MCF 10A (cell line): ENCODE measurements at regions not wholly inside any gene's neighbourhood (a gene's known extent, or its start where the extent isn't known, plus 50 kb on each side); places are given as distances from the start of the nearest gene placed in this dataset.

Experiments used
- BruUV-seq: library from RNA; stranded (reverse); fragments of 400-500 nt; replicated peaks from 2 replicates; lab custom pipeline; 2021; lab: Mats Ljungman, UMichigan
- CTCF ChIA-PET: fragments of 300-600 bp; sonication (Branson Sonifier 250); formaldehyde crosslinking; extraction: SDS; loops from one replicate; lab custom pipeline; 2021; ENCODE audit warnings: antibody characterized with exemption, inconsistent platforms; lab: Yijun Ruan, JAX
- POLR2A ChIA-PET: fragments of 300-600, 350-650 bp; sonication (Branson Sonifier 250); formaldehyde crosslinking; extraction: SDS; loops from one replicate; lab custom pipeline; 2020; ENCODE audit warnings: antibody characterized with exemption, inconsistent platforms; lab: Yijun Ruan, JAX
- DNase-seq: peaks from one replicate; pipeline ENCODE4 v3.0.0-alpha.2; 2018; ENCODE audit not compliant: unreplicated experiment
- H3K27ac Mint-ChIP-seq: one replicate; pipeline ENCODE4 v1.8.0; 2022; ENCODE audit warnings: mild to moderate bottlenecking, low read depth, mixed read lengths; ENCODE audit not compliant: unreplicated experiment
- H3K27me3 Mint-ChIP-seq: one replicate; pipeline ENCODE4 v1.8.0; 2022; ENCODE audit warnings: mixed read lengths; ENCODE audit not compliant: insufficient read depth, unreplicated experiment
- H3K36me3 Mint-ChIP-seq: one replicate; pipeline ENCODE4 v1.8.0; 2022; ENCODE audit warnings: mild to moderate bottlenecking, moderate library complexity, mixed read lengths; ENCODE audit not compliant: insufficient read depth, unreplicated experiment
- H3K4me1 Mint-ChIP-seq: one replicate; pipeline ENCODE4 v1.8.0; 2022; ENCODE audit warnings: mixed read lengths; ENCODE audit not compliant: insufficient read depth, unreplicated experiment
- H3K4me3 Mint-ChIP-seq: one replicate; pipeline ENCODE4 v1.8.0; 2022; ENCODE audit warnings: mild to moderate bottlenecking, moderate library complexity, mixed read lengths; ENCODE audit not compliant: unreplicated experiment
- H3K9me3 Mint-ChIP-seq: one replicate; pipeline ENCODE4 v1.8.0; 2022; ENCODE audit warnings: mixed read lengths; ENCODE audit not compliant: unreplicated experiment
- CTCF ChIP-seq: fragments of 200-600 bp; IDR thresholded peaks from one replicate; pipeline ENCODE4 v1.8.0; 2022; ENCODE audit warnings: antibody characterized with exemption, mild to moderate bottlenecking; ENCODE audit not compliant: unreplicated experiment
- intact Hi-C: fragments of 100-400 bp; cut with micrococcal nuclease; formaldehyde crosslinking; loops from 2 replicates; pipeline ENCODE4 v1.14.1; 2022

DNA sequence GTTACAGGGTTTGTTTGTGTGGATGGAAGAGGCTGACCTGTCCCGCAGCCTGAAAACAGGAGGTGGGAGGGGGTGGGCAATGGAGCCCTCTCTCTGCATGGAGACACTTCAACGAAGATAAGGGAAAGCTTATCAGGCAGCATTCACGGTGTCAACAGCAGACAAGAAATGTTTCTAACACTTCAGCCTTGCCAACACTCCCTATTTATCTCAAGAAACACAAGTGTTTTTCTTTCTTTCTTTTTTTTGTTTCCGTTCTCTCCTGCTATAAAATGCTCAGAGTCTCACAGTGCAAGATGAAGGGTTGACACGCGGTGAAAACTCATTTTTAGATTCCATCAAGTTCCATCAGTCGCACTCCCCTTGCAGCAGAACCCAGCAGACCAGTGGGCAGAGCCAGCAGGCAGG, 594.4 kb downstream of the MATN1 start:
- intact Hi-C loops = no loop called here
- BruUV-seq = no TSS peak
- Mint-ChIP-seq H3K4me3 (no peak overlapping the region), H3K36me3 (no peaks in the 10 kb centered on the region), H3K27ac (no peak overlapping the region), H3K4me1 (no peaks in the 10 kb centered on the region), H3K9me3 (no peaks in the 10 kb centered on the region), H3K27me3 (peaks cover 24% of the 10 kb centered on the region)
- CTCF ChIA-PET = no interaction called here
- POLR2A ChIA-PET = no interaction called here
- no peak for TF ChIP-seq CTCF
- DNase-seq = no peak

DNA sequence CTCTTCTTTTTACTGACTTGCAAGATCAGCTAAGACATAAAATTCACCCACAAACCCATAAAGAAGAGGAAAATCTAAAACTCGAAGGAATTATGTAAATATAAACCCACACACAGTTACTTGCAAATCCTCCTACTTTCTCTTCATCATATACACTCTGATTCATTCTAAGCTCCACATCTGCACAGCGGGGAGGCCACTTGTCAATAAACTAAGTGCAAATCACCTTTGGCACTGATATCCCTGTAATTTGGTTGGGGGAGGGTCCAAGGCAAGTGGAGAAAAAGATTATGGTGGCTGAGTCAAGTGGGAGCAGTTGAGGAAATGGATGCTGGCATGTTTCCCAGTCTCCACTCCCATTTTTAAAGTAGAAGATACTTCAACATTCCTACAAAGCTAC, 596.5 kb downstream of the MATN1 start:
- no peaks in the 10 kb centered on the region for H3K9me3 Mint-ChIP-seq
- DNase-seq = no peak
- H3K27me3 Mint-ChIP-seq = peaks cover 12% of the 10 kb centered on the region
- BruUV-seq = no TSS peak
- H3K27ac Mint-ChIP-seq = no peak overlapping the region
- no peak overlapping the region for H3K4me3 Mint-ChIP-seq
- POLR2A ChIA-PET = no interaction called here
- no peaks in the 10 kb centered on the region for H3K4me1 Mint-ChIP-seq
- intact Hi-C loops = no loop called here
- no peak for TF ChIP-seq CTCF
- no peaks in the 10 kb centered on the region for H3K36me3 Mint-ChIP-seq
- CTCF ChIA-PET = no interaction called here

- no peak for TF ChIP-seq CTCF
- Mint-ChIP-seq H3K9me3 (no peaks in the 10 kb centered on the region), H3K4me3 (no peak overlapping the region), H3K4me1 (no peaks in the 10 kb centered on the region), H3K27ac (no peak overlapping the region), H3K36me3 (no peaks in the 10 kb centered on the region), H3K27me3 (peaks cover 12% of the 10 kb centered on the region)
- POLR2A ChIA-PET = interaction anchor here (0.7 kb wide), 1 partner anchor 252 kb away, joined by 3 read pairs; no protein-coding TSS in a partner anchor
- intact Hi-C loops = no loop called here
- CTCF ChIA-PET = no interaction called here
- BruUV-seq = no TSS peak
- DNase-seq = no peak
Measured at GRCh38 chr1:30125821-30126170, 597.6 kb downstream of the MATN1 start.

GRCh38 chr1:30125021-30125820, 598.2 kb downstream of the MATN1 start:
- peaks cover 12% of the 10 kb centered on the region for H3K27me3 Mint-ChIP-seq
- no peak overlapping the region for H3K4me3 Mint-ChIP-seq
- POLR2A ChIA-PET = interaction anchor here (0.7 kb wide), 1 partner anchor 252 kb away, joined by 3 read pairs; no protein-coding TSS in a partner anchor
- H3K27ac Mint-ChIP-seq = no peak overlapping the region
- H3K4me1 Mint-ChIP-seq = no peaks in the 10 kb centered on the region
- BruUV-seq = no TSS peak
- no peaks in the 10 kb centered on the region for H3K36me3 Mint-ChIP-seq
- DNase-seq = no peak
- CTCF ChIA-PET = no interaction called here
- intact Hi-C loops = no loop called here
- H3K9me3 Mint-ChIP-seq = no peaks in the 10 kb centered on the region
- no peak for TF ChIP-seq CTCF
